ENCODE measurements at regions not wholly inside any gene's neighbourhood (a gene's known extent, or its start where the extent isn't known, plus 50 kb on each side); places are given as distances from the start of the nearest gene placed in this dataset.

DNA sequence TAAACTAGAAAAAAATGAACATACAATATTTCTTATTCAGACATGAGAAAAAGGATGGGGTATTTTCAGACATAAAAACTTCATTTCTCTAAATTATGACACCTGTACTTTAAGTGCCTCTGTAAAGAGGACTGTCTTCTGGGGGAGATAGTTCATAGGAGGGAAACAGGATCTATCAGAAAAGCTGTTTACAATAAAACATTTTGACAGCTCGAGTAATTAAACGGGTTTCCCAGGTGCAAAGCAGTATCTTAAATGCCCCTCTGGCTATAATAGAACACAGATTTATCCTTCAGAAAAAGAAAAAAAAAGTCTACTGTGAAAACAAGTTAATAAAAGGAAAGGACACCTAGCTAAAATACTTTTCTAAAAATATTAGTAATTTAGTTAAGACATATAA, 311.4 kb upstream of the UBE2E3 start:
- no peak for TF ChIP-seq POLR2A (IDR thresholded peaks at IDR 0.05; ENCODE audit: low read depth, low read length)
- no peak for TF ChIP-seq POLR2AphosphoS5 (IDR thresholded peaks at IDR 0.05; ENCODE audit: low read depth, low read length)
